Endodermal cell (in vitro differentiated cells): ENCODE measurements at regions not wholly inside any gene's neighbourhood (a gene's known extent, or its start where the extent isn't known, plus 50 kb on each side); places are given as distances from the start of the nearest gene placed in this dataset.

Experiments
- DNase-seq: peaks from one replicate; pipeline ENCODE4 v3.0.0-alpha.2; 2017
- H3K27ac ChIP-seq: 2 replicates; pipeline ENCODE4 v1.5.1; 2013; ENCODE audit warnings: mild to moderate bottlenecking, low read depth, low read length, moderate library complexity
- H3K27me3 ChIP-seq: 2 replicates; pipeline ENCODE4 v1.6.1; 2013; ENCODE audit warnings: mild to moderate bottlenecking, low read length, moderate library complexity; ENCODE audit not compliant: insufficient read depth, control insufficient read depth, poor library complexity, severe bottlenecking
- H3K36me3 ChIP-seq: 2 replicates; pipeline ENCODE4 v1.7.0; 2013; ENCODE audit warnings: mild to moderate bottlenecking, low read length, moderate library complexity; ENCODE audit not compliant: control insufficient read depth, insufficient read depth
- H3K4me1 ChIP-seq: one replicate; pipeline ENCODE4 v1.7.0; 2013; ENCODE audit warnings: low read length; ENCODE audit not compliant: control insufficient read depth, insufficient read depth
- H3K4me3 ChIP-seq: 2 replicates; pipeline ENCODE4 v1.5.1; 2013; ENCODE audit warnings: mild to moderate bottlenecking, low read length, moderate library complexity
- H3K9ac ChIP-seq: 2 replicates; pipeline ENCODE4 v1.6.1; 2013; ENCODE audit warnings: mild to moderate bottlenecking, low read length, moderate library complexity; ENCODE audit not compliant: poor library complexity, severe bottlenecking; ENCODE audit errors: extremely low read depth
- H3K9me3 ChIP-seq: 2 replicates; pipeline ENCODE4 v1.6.1; 2013; ENCODE audit warnings: mild to moderate bottlenecking, low read length, moderate library complexity; ENCODE audit not compliant: control insufficient read depth
- H3K27ac Mint-ChIP-seq: 2 replicates; pipeline ENCODE4 v1.8.0; 2020; ENCODE audit warnings: mixed read lengths
- H3K27me3 Mint-ChIP-seq: 2 replicates; pipeline ENCODE4 v1.8.0; 2021; ENCODE audit warnings: mild to moderate bottlenecking, mixed read lengths; ENCODE audit not compliant: insufficient read depth
- H3K36me3 Mint-ChIP-seq: 2 replicates; pipeline ENCODE4 v1.8.0; 2020; ENCODE audit warnings: low read depth, mixed read lengths
- H3K4me1 Mint-ChIP-seq: 2 replicates; pipeline ENCODE4 v1.8.0; 2020; ENCODE audit warnings: mixed read lengths
- H3K4me3 Mint-ChIP-seq: 2 replicates; pipeline ENCODE4 v1.8.0; 2020; ENCODE audit warnings: mild to moderate bottlenecking, moderate library complexity, mixed read lengths
- H3K9me3 Mint-ChIP-seq: 2 replicates; pipeline ENCODE4 v1.8.0; 2020; ENCODE audit warnings: mild to moderate bottlenecking, mixed read lengths
- WGBS, 2 experiments: methylation state at CpG; one replicate each; pipeline versions ENCODE4 v1.1.5 to v1.1.7; 2013; ENCODE audit warnings: missing lambda C conversion rate in 2 of 2, mixed read lengths in 1 of 2; ENCODE audit not compliant: insufficient coverage in 1 of 2, insufficient read length in 1 of 2; 5-methylcytosine and 5-hydroxymethylcytosine counted together
- TF ChIP-seq, protein P1 (sequence below): fragments of 200-600 bp; sonication (generic); conservative IDR thresholded peaks from 2 replicates; pipeline ENCODE4 v1.5.0; 2021; ENCODE audit warnings: antibody characterized with exemption, mild to moderate bottlenecking

DNA sequence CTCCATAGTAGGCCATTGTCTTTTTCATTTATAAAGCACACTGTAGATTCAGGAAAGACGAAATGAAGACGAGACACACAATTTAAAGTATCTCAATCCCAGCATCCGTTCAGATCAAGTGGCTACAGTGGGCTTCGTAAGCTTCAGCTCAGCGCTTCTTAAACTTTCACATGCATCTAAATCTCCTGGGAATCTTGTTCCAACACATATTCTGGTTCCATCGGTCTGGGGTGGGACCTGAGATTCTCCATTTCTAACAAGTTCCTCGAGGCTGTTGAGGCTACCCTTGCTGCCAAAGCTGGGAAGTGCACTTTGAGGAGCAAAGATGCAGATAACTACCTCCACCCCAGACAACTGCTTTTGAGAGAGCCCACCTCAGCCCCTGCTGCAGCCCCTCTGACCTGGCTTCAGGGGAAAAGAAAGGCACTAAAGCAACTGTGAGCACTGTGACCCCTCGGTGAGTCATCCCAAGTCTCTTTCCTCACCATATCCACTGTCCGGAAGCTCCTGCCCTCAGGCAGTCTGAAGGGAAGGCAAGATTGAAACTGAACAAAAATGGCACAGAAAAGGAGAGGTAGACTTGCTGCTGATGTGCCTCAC lies 201.1 kb upstream of the FBXO11 start:
- 79% methylated on average over 7 to 9 of the region's 9 CpGs for WGBS, 2 experiments
- Histone ChIP-seq H3K4me1 (peaks cover 20% of the 10 kb centered on the region), H3K36me3 (no peaks in the 10 kb centered on the region), H3K9ac (no peak overlapping the region), H3K9me3 (no peaks in the 10 kb centered on the region), H3K27ac (no peak overlapping the region), H3K27me3 (no peaks in the 10 kb centered on the region), H3K4me3 (no peak overlapping the region)
- Mint-ChIP-seq H3K27ac (no peak overlapping the region), H3K36me3 (peaks cover 2% of the 10 kb centered on the region), H3K27me3 (peaks cover 2% of the 10 kb centered on the region), H3K9me3 (no peaks in the 10 kb centered on the region), H3K4me1 (peaks cover 38% of the 10 kb centered on the region), H3K4me3 (no peak overlapping the region)
- peak; percentile 57 for DNase-seq
- TF ChIP-seq, protein P1, sequence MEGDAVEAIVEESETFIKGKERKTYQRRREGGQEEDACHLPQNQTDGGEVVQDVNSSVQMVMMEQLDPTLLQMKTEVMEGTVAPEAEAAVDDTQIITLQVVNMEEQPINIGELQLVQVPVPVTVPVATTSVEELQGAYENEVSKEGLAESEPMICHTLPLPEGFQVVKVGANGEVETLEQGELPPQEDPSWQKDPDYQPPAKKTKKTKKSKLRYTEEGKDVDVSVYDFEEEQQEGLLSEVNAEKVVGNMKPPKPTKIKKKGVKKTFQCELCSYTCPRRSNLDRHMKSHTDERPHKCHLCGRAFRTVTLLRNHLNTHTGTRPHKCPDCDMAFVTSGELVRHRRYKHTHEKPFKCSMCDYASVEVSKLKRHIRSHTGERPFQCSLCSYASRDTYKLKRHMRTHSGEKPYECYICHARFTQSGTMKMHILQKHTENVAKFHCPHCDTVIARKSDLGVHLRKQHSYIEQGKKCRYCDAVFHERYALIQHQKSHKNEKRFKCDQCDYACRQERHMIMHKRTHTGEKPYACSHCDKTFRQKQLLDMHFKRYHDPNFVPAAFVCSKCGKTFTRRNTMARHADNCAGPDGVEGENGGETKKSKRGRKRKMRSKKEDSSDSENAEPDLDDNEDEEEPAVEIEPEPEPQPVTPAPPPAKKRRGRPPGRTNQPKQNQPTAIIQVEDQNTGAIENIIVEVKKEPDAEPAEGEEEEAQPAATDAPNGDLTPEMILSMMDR = peak; percentile 34

GRCh38 chr2:48108455-48108854 lies 202.2 kb upstream of the FBXO11 start:
- H3K4me1 ChIP-seq = peaks cover 20% of the 10 kb centered on the region
- no peak for DNase-seq
- H3K36me3 Mint-ChIP-seq = peaks cover 2% of the 10 kb centered on the region
- TF ChIP-seq, protein P1 = no peak
- peaks cover 38% of the 10 kb centered on the region for H3K4me1 Mint-ChIP-seq
- no peaks in the 10 kb centered on the region for H3K27me3 ChIP-seq
- H3K27ac Mint-ChIP-seq = no peak overlapping the region
- no peak overlapping the region for H3K4me3 Mint-ChIP-seq
- H3K27me3 Mint-ChIP-seq = peaks cover 2% of the 10 kb centered on the region
- H3K9ac ChIP-seq = no peak overlapping the region
- H3K4me3 ChIP-seq = no peak overlapping the region
- WGBS, 2 experiments = 94% methylated on average over 1 of the region's 1 CpG; no CpG with 5 or more reads in 1 of the 2 experiments
- no peaks in the 10 kb centered on the region for H3K9me3 ChIP-seq
- no peaks in the 10 kb centered on the region for H3K9me3 Mint-ChIP-seq
- no peaks in the 10 kb centered on the region for H3K36me3 ChIP-seq
- no peak overlapping the region for H3K27ac ChIP-seq

GRCh38 chr2:48109491-48110204 lies 203.3 kb upstream of the FBXO11 start:
- 94% methylated on average over 3 of the region's 4 CpGs; no CpG with 5 or more reads in 1 of the 2 experiments for WGBS, 2 experiments

More at GRCh38 chr2:48109491-48110204, 203.3 kb upstream of the FBXO11 start:
- no peak overlapping the region for H3K27ac ChIP-seq
- no peaks in the 10 kb centered on the region for H3K9me3 ChIP-seq
- peaks cover 2% of the 10 kb centered on the region for H3K27me3 Mint-ChIP-seq
- peaks cover 20% of the 10 kb centered on the region for H3K4me1 ChIP-seq
- H3K36me3 ChIP-seq = no peaks in the 10 kb centered on the region
- no peak for DNase-seq
- no peaks in the 10 kb centered on the region for H3K9me3 Mint-ChIP-seq
- no peak overlapping the region for H3K27ac Mint-ChIP-seq
- H3K4me3 Mint-ChIP-seq = no peak overlapping the region
- H3K27me3 ChIP-seq = no peaks in the 10 kb centered on the region
- peaks cover 2% of the 10 kb centered on the region for H3K36me3 Mint-ChIP-seq
- H3K4me3 ChIP-seq = no peak overlapping the region
- H3K4me1 Mint-ChIP-seq = peaks cover 38% of the 10 kb centered on the region
- TF ChIP-seq, protein P1 = no peak
- no peak overlapping the region for H3K9ac ChIP-seq
